Stimulated activated CD8-positive, alpha-beta memory T cell treated with anti-CD3 and anti-CD28 coated beads, Interleukin-7, amount 100 ng/mL, for 48 hours (primary cell): ENCODE measurements at regions not wholly inside any gene's neighbourhood (a gene's known extent, or its start where the extent isn't known, plus 50 kb on each side); places are given as distances from the start of the nearest gene placed in this dataset.
"Not testable (repeated sequence)": the region's sequence is repeated elsewhere in the genome, so short reads cannot be mapped to it uniquely, and the experiment has no call there.

Experiments used
- DNase-seq, 2 donors: peaks; one replicate each; pipeline ENCODE4 v3.0.0-alpha.2; 2020; ENCODE audit warnings: low read depth in 1 of 2; ENCODE audit errors: extremely low read depth in 1 of 2

- DNase-seq: no peak
Measured at GRCh38 chr9:31314241-31314640, 1070.2 kb upstream of the ACO1 start.

- DNase-seq: no peak
Measured at GRCh38 chr9:31320494-31320893, 1063.9 kb upstream of the ACO1 start.

GRCh38 chr9:31321256-31321655 is 1063.2 kb upstream of the ACO1 start:
- no peak for DNase-seq

GRCh38 chr9:31321686-31322085 is 1062.8 kb upstream of the ACO1 start:
- no peak for DNase-seq

- DNase-seq: no peak
Measured at GRCh38 chr9:31323726-31324444, 1060.6 kb upstream of the ACO1 start.

- no peak for DNase-seq
Measured at GRCh38 chr9:31325778-31326177, 1058.7 kb upstream of the ACO1 start.

- DNase-seq: not testable (repeated sequence)
Measured at GRCh38 chr9:31326883-31327282, 1057.6 kb upstream of the ACO1 start.

GRCh38 chr9:31334837-31335528 is 1049.5 kb upstream of the ACO1 start:
- DNase-seq: no peak

GRCh38 chr9:31335529-31336234 is 1048.8 kb upstream of the ACO1 start:
- no peak for DNase-seq

- no peak for DNase-seq
Measured at GRCh38 chr9:31336386-31336785, 1048.1 kb upstream of the ACO1 start.

GRCh38 chr9:31336841-31337240 is 1047.6 kb upstream of the ACO1 start:
- DNase-seq: no peak

GRCh38 chr9:31347082-31347617 is 1037.3 kb upstream of the ACO1 start:
- DNase-seq: no peak

GRCh38 chr9:31355159-31355882 is 1029.1 kb upstream of the ACO1 start:
- DNase-seq: no peak

GRCh38 chr9:31355965-31356364 is 1028.5 kb upstream of the ACO1 start:
- no peak for DNase-seq

- no peak for DNase-seq
Measured at GRCh38 chr9:31359071-31359470, 1025.4 kb upstream of the ACO1 start.

GRCh38 chr9:31364171-31364570 is 1020.3 kb upstream of the ACO1 start:
- DNase-seq: no peak

- DNase-seq: no peak
Measured at GRCh38 chr9:31372799-31373587, 1011.5 kb upstream of the ACO1 start.

GRCh38 chr9:31377358-31377757 is 1007.1 kb upstream of the ACO1 start:
- DNase-seq: no peak

- no peak for DNase-seq
Measured at GRCh38 chr9:31388660-31389059, 995.8 kb upstream of the ACO1 start.

GRCh38 chr9:31389075-31389474 is 995.4 kb upstream of the ACO1 start:
- no peak for DNase-seq
